Ovary (tissue), 7 donors: ENCODE measurements at regions not wholly inside any gene's neighbourhood (a gene's known extent, or its start where the extent isn't known, plus 50 kb on each side); places are given as distances from the start of the nearest gene placed in this dataset.

ENCODE experiments used
- DNase-seq, 5 donors: peaks; one replicate each; pipeline ENCODE4 v3.0.0-alpha.2; 2019 to 2020
- H3K27ac ChIP-seq, 2 donors: fragments of 200-600 bp; one replicate each; pipeline versions ENCODE4 v1.5.1 to v1.8.0; 2019 to 2022
- H3K27me3 ChIP-seq: fragments of 200-600 bp; one replicate; pipeline ENCODE4 v1.8.0; 2022
- H3K36me3 ChIP-seq: fragments of 200-600 bp; sonication (generic); one replicate; pipeline ENCODE4 v1.5.1; 2019
- H3K4me1 ChIP-seq: one replicate; pipeline ENCODE4 v1.8.1; 2013; ENCODE audit warnings: mild to moderate bottlenecking, moderate library complexity; ENCODE audit not compliant: insufficient read depth
- H3K4me3 ChIP-seq: fragments of 200-600 bp; sonication (generic); one replicate; pipeline ENCODE4 v1.5.1; 2017
- H3K9me3 ChIP-seq, 2 donors: fragments of 200-600 bp in 1 of 2; sonication (generic) in 1 of 2; one replicate each; pipeline versions ENCODE4 v1.5.1 to v1.8.1; 2013 to 2019; ENCODE audit warnings: mild to moderate bottlenecking in 1 of 2, moderate library complexity in 1 of 2
- CTCF ChIP-seq, 3 donors: fragments of 450-650 bp in 2 of 3; fragments of 200-600 bp in 1 of 3; IDR thresholded peaks; one replicate each; pipeline versions ENCODE4 v1.5.1 to v1.8.0; 2016 to 2022; ENCODE audit warnings: antibody characterized with exemption in 3 of 3, mild to moderate bottlenecking in 1 of 3
- EP300 ChIP-seq: sonication (generic); formaldehyde crosslinking; IDR thresholded peaks from one replicate; pipeline ENCODE4 v1.6.1; 2017; ENCODE audit warnings: antibody characterized with exemption
- POLR2A ChIP-seq: fragments of 450-650 bp; IDR thresholded peaks from one replicate; pipeline ENCODE4 v1.6.1; 2017; ENCODE audit warnings: antibody characterized with exemption, mild to moderate bottlenecking, moderate library complexity
- WGBS, 3 donors: extraction: QIAGEN DNeasy Blood & Tissue Kit in 1 of 3; methylation state at CpG; one replicate each; pipeline versions ENCODE4 v1.1.5 to v1.1.7; 2013 to 2017; 5-methylcytosine and 5-hydroxymethylcytosine counted together
- intact Hi-C, 4 donors: fragments of 100-400 bp; cut with DNase I; formaldehyde crosslinking; loops; one replicate each; pipeline versions ENCODE4 v1.11.0 to v1.15.1; 2022 to 2023
- donor health status: DM: no; HTN: no; CAD: no; lungs with moderate emphysema.
- donor health status: DM: no; HTN: no; CAD: no.
- donor health status: Bipolar disorder and iron deficiency.
- donor health status: DM: no; HTN: no; CAD: no.
- donor health status: DM: yes; HTN: yes; CAD: no.

GRCh38 chr3:82416830-82417229 lies 655.4 kb upstream of the GBE1 start:
- TF ChIP-seq EP300 (no peak), POLR2A (no peak), CTCF (IDR thresholded peaks at IDR 0.05) (no peak)
- DNase-seq, result no peak

GRCh38 chr3:82416349-82416748 lies 654.9 kb upstream of the GBE1 start:
- TF ChIP-seq EP300 (no peak), POLR2A (no peak), CTCF (IDR thresholded peaks at IDR 0.05) (no peak)
- Histone ChIP-seq H3K27me3 (no peaks in the 10 kb centered on the region), H3K4me1 (no peaks in the 10 kb centered on the region), H3K36me3 (no peaks in the 10 kb centered on the region), H3K27ac (no peak overlapping the region), H3K9me3 (no peaks in the 10 kb centered on the region), H3K4me3 (no peak overlapping the region)
- DNase-seq, result no peak
- intact Hi-C loops, result no loop called here
- 47 to 62% (median 52%) methylated on average over 1 of the region's 1 CpG for WGBS, 3 donors

More at GRCh38 chr3:82416830-82417229, 655.4 kb upstream of the GBE1 start:
- H3K9me3 ChIP-seq, result no peaks in the 10 kb centered on the region
- H3K27me3 ChIP-seq, result no peaks in the 10 kb centered on the region
- WGBS, 3 donors, result 76 to 85% (median 81%) methylated on average over 1 of the region's 1 CpG
- H3K4me3 ChIP-seq, result no peak overlapping the region
- no peaks in the 10 kb centered on the region for H3K36me3 ChIP-seq
- H3K27ac ChIP-seq, result no peak overlapping the region
- H3K4me1 ChIP-seq, result no peaks in the 10 kb centered on the region
- intact Hi-C loops, result no loop called here

GRCh38 chr3:82413171-82413570 lies 651.7 kb upstream of the GBE1 start:
- Histone ChIP-seq H3K9me3 (no peaks in the 10 kb centered on the region), H3K27ac (no peak overlapping the region), H3K4me3 (no peak overlapping the region), H3K36me3 (no peaks in the 10 kb centered on the region), H3K4me1 (no peaks in the 10 kb centered on the region), H3K27me3 (no peaks in the 10 kb centered on the region)
- intact Hi-C loops, result no loop called here
- TF ChIP-seq EP300 (no peak), POLR2A (no peak), CTCF (IDR thresholded peaks at IDR 0.05) (no peak)
- 86 to 93% (median 89%) methylated on average over 2 of the region's 2 CpGs for WGBS, 3 donors
- DNase-seq, result no peak

- no peak overlapping the region for H3K4me3 ChIP-seq
- DNase-seq, result no peak
- intact Hi-C loops, result no loop called here
- TF ChIP-seq CTCF (IDR thresholded peaks at IDR 0.05), result no peak
- no peaks in the 10 kb centered on the region for H3K27me3 ChIP-seq
- no peaks in the 10 kb centered on the region for H3K4me1 ChIP-seq
- no peaks in the 10 kb centered on the region for H3K36me3 ChIP-seq
- no peaks in the 10 kb centered on the region for H3K9me3 ChIP-seq
- H3K27ac ChIP-seq, result no peak overlapping the region
These were observed 648.9 kb upstream of the GBE1 start for GRCh38 chr3:82410366-82410765.

GRCh38 chr3:82409842-82410241 lies 648.4 kb upstream of the GBE1 start:
- 84 to 91% (median 86%) methylated on average over 1 of the region's 1 CpG for WGBS, 3 donors
- H3K27me3 ChIP-seq, result no peaks in the 10 kb centered on the region

More at GRCh38 chr3:82409842-82410241, 648.4 kb upstream of the GBE1 start:
- no peak for DNase-seq
- H3K36me3 ChIP-seq, result no peaks in the 10 kb centered on the region
- H3K4me3 ChIP-seq, result no peak overlapping the region
- TF ChIP-seq EP300, result no peak
- TF ChIP-seq POLR2A, result no peak
- no peak for TF ChIP-seq CTCF (IDR thresholded peaks at IDR 0.05)
- no peak overlapping the region for H3K27ac ChIP-seq
- no peaks in the 10 kb centered on the region for H3K4me1 ChIP-seq
- no peaks in the 10 kb centered on the region for H3K9me3 ChIP-seq
- intact Hi-C loops, result no loop called here
